Psoas muscle (tissue), 7 donors: ENCODE measurements at regions not wholly inside any gene's neighbourhood (a gene's known extent, or its start where the extent isn't known, plus 50 kb on each side); places are given as distances from the start of the nearest gene placed in this dataset.

Experiments
- ATAC-seq, 4 donors: fragments of 200-7000 bp; cut with Tn5 transposase; one replicate each; pipeline ENCODE4 v1.9.1; 2020; ENCODE audit warnings: moderate library complexity in 3 of 4, mild to moderate bottlenecking in 2 of 4
- DNase-seq, 2 donors: peaks; one replicate each; pipeline ENCODE4 v3.0.0-alpha.2; 2020
- H3K27ac ChIP-seq: fragments of 200-600 bp; one replicate; pipeline ENCODE4 v1.8.0; 2022
- H3K27me3 ChIP-seq, 3 donors: fragments of 200-600 bp in 1 of 3; one replicate each; pipeline versions ENCODE4 v1.6.1 to v1.8.0; 2013 to 2022; ENCODE audit warnings: low read length in 2 of 3, mild to moderate bottlenecking in 2 of 3, moderate library complexity in 1 of 3; ENCODE audit not compliant: insufficient read depth in 3 of 3
- H3K36me3 ChIP-seq, 2 donors: fragments of 200-600 bp in 1 of 2; one replicate each; pipeline versions ENCODE4 v1.6.1 to v1.8.0; 2013 to 2022; ENCODE audit warnings: low read depth in 1 of 2, mild to moderate bottlenecking in 1 of 2, moderate library complexity in 1 of 2; ENCODE audit not compliant: insufficient read depth in 1 of 2
- H3K4me1 ChIP-seq: fragments of 200-600 bp; one replicate; pipeline ENCODE4 v1.8.0; 2022
- H3K4me3 ChIP-seq: fragments of 200-600 bp; one replicate; pipeline ENCODE4 v1.8.0; 2022; ENCODE audit warnings: mild to moderate bottlenecking
- H3K9me3 ChIP-seq: fragments of 200-600 bp; one replicate; pipeline ENCODE4 v1.8.0; 2022
- CTCF ChIP-seq: fragments of 200-600 bp; IDR thresholded peaks from one replicate; pipeline ENCODE4 v1.8.0; 2022; ENCODE audit warnings: antibody characterized with exemption
- WGBS, 3 donors: extraction: QIAGEN DNeasy Blood & Tissue Kit; methylation state at CpG; one replicate each; pipeline versions ENCODE4 v1.1.6 to v1.1.7; 2013; 5-methylcytosine and 5-hydroxymethylcytosine counted together
- intact Hi-C, 2 donors: fragments of 100-400 bp; cut with DNase I; formaldehyde crosslinking; loops; one replicate each; pipeline versions ENCODE4 v1.11.0 to v1.14.2; 2022
- donor health status: healthy with polysubstance abuse.
- donor health status: DM: no; HTN: no; CAD: no; lungs with moderate emphysema.
- donor health status: Bipolar disorder and iron deficiency.
- donor health status: healthy.
- donor health status: DM: yes; HTN: yes; CAD: no.
- donor health status: DM: no; HTN: no; CAD: no.
- donor health status: DM: yes; HTN: yes; CAD: no.

GRCh38 chr2:45255563-45255962 is 246.3 kb upstream of the SIX2 start:
- DNase-seq (no peak), ATAC-seq (no peak)
- Histone ChIP-seq H3K27ac (peak overlapping the region; percentile 76), H3K27me3 (no peaks in the 10 kb centered on the region), H3K4me3 (no peak overlapping the region), H3K36me3 (no peaks in the 10 kb centered on the region), H3K9me3 (no peaks in the 10 kb centered on the region), H3K4me1 (peaks cover 28% of the 10 kb centered on the region)
- no peak for TF ChIP-seq CTCF
- 70 to 93% (median 80%) methylated on average over 3 of the region's 3 CpGs for WGBS, 3 donors
- intact Hi-C loops = no loop called here

- DNase-seq = no peak
- no peak for TF ChIP-seq CTCF
- no peaks in the 10 kb centered on the region for H3K36me3 ChIP-seq
- no peak overlapping the region for H3K27ac ChIP-seq
- no peak for ATAC-seq
- WGBS, 3 donors = 68 to 77% (median 76%) methylated on average over 9 of the region's 9 CpGs
- H3K27me3 ChIP-seq = no peaks in the 10 kb centered on the region
- intact Hi-C loops = no loop called here
- H3K4me1 ChIP-seq = peaks cover 23% of the 10 kb centered on the region
- H3K4me3 ChIP-seq = no peak overlapping the region
- no peaks in the 10 kb centered on the region for H3K9me3 ChIP-seq
Observed at GRCh38 chr2:45254025-45254424, 244.8 kb upstream of the SIX2 start.

GRCh38 chr2:45253151-45253550 is 243.9 kb upstream of the SIX2 start:
- ATAC-seq (no peak), DNase-seq (no peak)
- TF ChIP-seq CTCF = no peak
- H3K36me3 ChIP-seq = no peaks in the 10 kb centered on the region
- intact Hi-C loops = no loop called here
- H3K4me3 ChIP-seq = no peak overlapping the region
- no peaks in the 10 kb centered on the region for H3K9me3 ChIP-seq
- peaks cover 22% of the 10 kb centered on the region for H3K4me1 ChIP-seq
- no peak overlapping the region for H3K27ac ChIP-seq
- WGBS, 3 donors = 90 to 94% (median 91%) methylated on average over 3 of the region's 3 CpGs
- H3K27me3 ChIP-seq = no peaks in the 10 kb centered on the region

GRCh38 chr2:45250176-45250575 is 240.9 kb upstream of the SIX2 start:
- Histone ChIP-seq H3K4me3 (no peak overlapping the region), H3K27ac (no peak overlapping the region), H3K27me3 (no peaks in the 10 kb centered on the region), H3K4me1 (no peaks in the 10 kb centered on the region), H3K9me3 (no peaks in the 10 kb centered on the region), H3K36me3 (no peaks in the 10 kb centered on the region)
- intact Hi-C loops = no loop called here
- no peak for DNase-seq
- no peak for TF ChIP-seq CTCF
- no peak for ATAC-seq

- intact Hi-C loops = no loop called here
- H3K27ac ChIP-seq = no peak overlapping the region
- DNase-seq = no peak
- H3K27me3 ChIP-seq = no peaks in the 10 kb centered on the region
- ATAC-seq = no peak
- no peak overlapping the region for H3K4me3 ChIP-seq
- H3K9me3 ChIP-seq = no peaks in the 10 kb centered on the region
- peaks cover 9% of the 10 kb centered on the region for H3K4me1 ChIP-seq
- TF ChIP-seq CTCF = no peak
- H3K36me3 ChIP-seq = no peaks in the 10 kb centered on the region
- 73 to 74% (median 73%) methylated on average over 4 of the region's 4 CpGs for WGBS, 3 donors
Observed at GRCh38 chr2:45248214-45248613, 239.0 kb upstream of the SIX2 start.
